Activated CD4-positive, alpha-beta T cell treated with anti-CD3 and anti-CD28 coated beads, Interleukin-2, amount 50 U/mL, for 16 hours (primary cell): ENCODE measurements at regions not wholly inside any gene's neighbourhood (a gene's known extent, or its start where the extent isn't known, plus 50 kb on each side); places are given as distances from the start of the nearest gene placed in this dataset.
"Not testable (repeated sequence)": the region's sequence is repeated elsewhere in the genome, so short reads cannot be mapped to it uniquely, and the experiment has no call there.

ENCODE experiments used
- DNase-seq: peaks from one replicate; pipeline ENCODE4 v3.0.0-alpha.2; 2020

- DNase-seq, result no peak
Measured at GRCh38 chr11:122604621-122605020, 50.9 kb upstream of the UBASH3B start.

GRCh38 chr11:122601141-122602125, 54.1 kb upstream of the UBASH3B start:
- no peak for DNase-seq

GRCh38 chr11:122600290-122600689, 55.2 kb upstream of the UBASH3B start:
- no peak for DNase-seq

GRCh38 chr11:122599434-122599833, 56.1 kb upstream of the UBASH3B start:
- DNase-seq, result no peak

GRCh38 chr11:122598971-122599370, 56.6 kb upstream of the UBASH3B start:
- no peak for DNase-seq

- DNase-seq, result no peak
Measured at GRCh38 chr11:122597511-122597910, 58.0 kb upstream of the UBASH3B start.

GRCh38 chr11:122594986-122595645, 60.4 kb upstream of the UBASH3B start:
- DNase-seq, result no peak

- peak; percentile 31 for DNase-seq
Measured at GRCh38 chr11:122593473-122594420, 61.8 kb upstream of the UBASH3B start.

GRCh38 chr11:122592641-122593040, 62.9 kb upstream of the UBASH3B start:
- DNase-seq, result no peak

GRCh38 chr11:122584670-122585069, 70.9 kb upstream of the UBASH3B start:
- DNase-seq, result no peak

GRCh38 chr11:122580071-122580470, 75.5 kb upstream of the UBASH3B start:
- DNase-seq, result not testable (repeated sequence)

GRCh38 chr11:122578171-122578825, 77.2 kb upstream of the UBASH3B start:
- no peak for DNase-seq

GRCh38 chr11:122572592-122572991, 82.9 kb upstream of the UBASH3B start:
- DNase-seq, result no peak

- no peak for DNase-seq
Measured at GRCh38 chr11:122563761-122564160, 91.8 kb upstream of the UBASH3B start.

GRCh38 chr11:122559734-122560382, 95.7 kb upstream of the UBASH3B start:
- peak; percentile 24 for DNase-seq

GRCh38 chr11:122559218-122559617, 96.3 kb upstream of the UBASH3B start:
- not testable (repeated sequence) for DNase-seq

GRCh38 chr11:122557163-122557562, 98.4 kb upstream of the UBASH3B start:
- DNase-seq, result not testable (repeated sequence)

- peak; percentile 16 for DNase-seq
Measured at GRCh38 chr11:122556605-122557004, 98.9 kb upstream of the UBASH3B start.

- DNase-seq, result no peak
Measured at GRCh38 chr11:122538060-122538459, 117.5 kb upstream of the UBASH3B start.

GRCh38 chr11:122524898-122525297, 130.6 kb upstream of the UBASH3B start:
- no peak for DNase-seq
